Esophagus squamous epithelium (tissue), 5 donors: ENCODE measurements at regions not wholly inside any gene's neighbourhood (a gene's known extent, or its start where the extent isn't known, plus 50 kb on each side); places are given as distances from the start of the nearest gene placed in this dataset.

ENCODE experiments used
- DNase-seq: peaks from one replicate; lab custom pipeline; 2025; lab: John Stamatoyannopoulos, UW
- H3K27ac ChIP-seq, 4 donors: fragments of 200-600 bp; sonication (generic); one replicate each; pipeline ENCODE4 v1.5.1; 2016 to 2019; ENCODE audit warnings: mild to moderate bottlenecking in 1 of 4
- H3K27me3 ChIP-seq, 4 donors: fragments of 200-600 bp; sonication (generic); 1 replicate in 3 of 4; 2 replicates in 1 of 4; pipeline versions ENCODE4 v1.5.1 to v1.6.0; 2017 to 2021; ENCODE audit warnings: antibody characterized with exemption in 1 of 4
- H3K36me3 ChIP-seq, 3 donors: fragments of 200-600 bp; sonication (generic); one replicate each; pipeline ENCODE4 v1.5.1; 2016 to 2019
- H3K4me1 ChIP-seq, 3 donors: fragments of 200-600 bp; sonication (generic); one replicate each; pipeline ENCODE4 v1.5.1; 2017 to 2019
- H3K4me3 ChIP-seq, 4 donors: fragments of 200-600 bp; sonication (generic); 1 replicate in 3 of 4; 2 replicates in 1 of 4; pipeline ENCODE4 v1.5.1; 2016 to 2019; ENCODE audit warnings: mild to moderate bottlenecking in 2 of 4, moderate library complexity in 1 of 4
- H3K9me3 ChIP-seq, 3 donors: fragments of 200-600 bp; sonication (generic); one replicate each; pipeline ENCODE4 v1.5.1; 2016 to 2019
- POLR2A ChIP-seq, 4 donors: fragments of 450-650 bp; IDR thresholded peaks; one replicate each; pipeline ENCODE4 v1.6.1; 2017; ENCODE audit warnings: antibody characterized with exemption in 4 of 4, mild to moderate bottlenecking in 4 of 4, moderate library complexity in 3 of 4
- WGBS, 2 donors: methylation state at CpG; one replicate each; pipeline ENCODE4 v1.1.5; 2018; 5-methylcytosine and 5-hydroxymethylcytosine counted together
- intact Hi-C: fragments of 100-400 bp; cut with DNase I; formaldehyde crosslinking; loops from one replicate; pipeline ENCODE4 v1.15.0; 2022
- TF ChIP-seq, protein P1 (sequence below), 6 experiments: fragments of 450-650 bp in 4 of 6; fragments of 200-600 bp in 2 of 6; sonication (generic) in 2 of 6; IDR thresholded peaks; one replicate each; pipeline ENCODE4 v1.5.1; 2016 to 2019; ENCODE audit warnings: antibody characterized with exemption in 6 of 6, mild to moderate bottlenecking in 4 of 6, moderate library complexity in 4 of 6
- donor health status: DM: yes; HTN: yes; CAD: no.

DNA sequence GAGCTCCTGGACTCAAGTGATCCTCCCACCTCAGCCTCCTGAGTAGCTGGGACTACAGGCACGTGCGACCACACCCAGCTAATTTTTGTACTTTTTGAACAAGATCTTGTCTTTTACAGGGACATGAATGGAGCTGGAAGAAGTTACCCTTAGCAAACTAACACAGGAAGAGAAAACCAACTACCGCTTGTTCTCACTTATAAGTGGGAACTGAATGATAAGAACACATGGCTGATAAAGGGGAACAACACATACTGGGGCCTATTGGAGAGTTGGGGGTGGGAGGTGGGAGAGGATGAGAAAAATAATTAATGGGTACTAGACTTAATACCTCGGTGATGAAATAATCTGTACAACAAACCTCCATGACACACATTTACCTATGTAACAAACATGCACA lies 70.9 kb upstream of the INHBA start:
- no peaks in the 10 kb centered on the region for H3K4me1 ChIP-seq
- WGBS, 2 donors, result 72 to 81% methylated on average over 4 of the region's 4 CpGs
- no peak for TF ChIP-seq POLR2A (IDR thresholded peaks at IDR 0.05)
- TF ChIP-seq, protein P1, sequence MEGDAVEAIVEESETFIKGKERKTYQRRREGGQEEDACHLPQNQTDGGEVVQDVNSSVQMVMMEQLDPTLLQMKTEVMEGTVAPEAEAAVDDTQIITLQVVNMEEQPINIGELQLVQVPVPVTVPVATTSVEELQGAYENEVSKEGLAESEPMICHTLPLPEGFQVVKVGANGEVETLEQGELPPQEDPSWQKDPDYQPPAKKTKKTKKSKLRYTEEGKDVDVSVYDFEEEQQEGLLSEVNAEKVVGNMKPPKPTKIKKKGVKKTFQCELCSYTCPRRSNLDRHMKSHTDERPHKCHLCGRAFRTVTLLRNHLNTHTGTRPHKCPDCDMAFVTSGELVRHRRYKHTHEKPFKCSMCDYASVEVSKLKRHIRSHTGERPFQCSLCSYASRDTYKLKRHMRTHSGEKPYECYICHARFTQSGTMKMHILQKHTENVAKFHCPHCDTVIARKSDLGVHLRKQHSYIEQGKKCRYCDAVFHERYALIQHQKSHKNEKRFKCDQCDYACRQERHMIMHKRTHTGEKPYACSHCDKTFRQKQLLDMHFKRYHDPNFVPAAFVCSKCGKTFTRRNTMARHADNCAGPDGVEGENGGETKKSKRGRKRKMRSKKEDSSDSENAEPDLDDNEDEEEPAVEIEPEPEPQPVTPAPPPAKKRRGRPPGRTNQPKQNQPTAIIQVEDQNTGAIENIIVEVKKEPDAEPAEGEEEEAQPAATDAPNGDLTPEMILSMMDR (IDR thresholded peaks at IDR 0.05), result no peak
- intact Hi-C loops, result no loop called here
- DNase-seq, result no peak
- no peaks in the 10 kb centered on the region for H3K9me3 ChIP-seq
- H3K36me3 ChIP-seq, result no peaks in the 10 kb centered on the region
- H3K27ac ChIP-seq, result no peak overlapping the region
- H3K4me3 ChIP-seq, result no peak overlapping the region
- H3K27me3 ChIP-seq, result no peaks in the 10 kb centered on the region

DNA sequence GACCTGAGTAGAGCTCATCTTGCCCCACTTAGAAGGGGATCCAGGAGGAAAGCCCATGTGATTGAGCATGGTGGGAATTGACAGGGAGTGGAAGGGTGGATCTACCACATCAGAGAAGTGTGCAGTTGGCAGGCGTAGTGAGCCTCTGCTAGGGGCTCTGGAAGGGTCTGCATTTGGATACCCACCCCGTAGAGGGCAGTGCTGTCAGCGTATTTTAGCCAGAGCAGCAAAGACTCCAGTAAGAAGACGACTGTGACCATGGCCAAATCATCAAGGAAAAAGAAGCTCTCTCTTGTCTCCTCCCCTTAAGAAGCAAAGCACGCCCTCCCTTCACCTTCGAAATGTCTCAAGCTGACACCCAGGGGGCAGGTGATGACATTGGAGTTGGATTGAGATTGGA lies 68.8 kb upstream of the INHBA start:
- intact Hi-C loops, result no loop called here
- DNase-seq, result no peak
- Histone ChIP-seq H3K27ac (no peak overlapping the region), H3K36me3 (no peaks in the 10 kb centered on the region), H3K27me3 (no peaks in the 10 kb centered on the region), H3K9me3 (no peaks in the 10 kb centered on the region), H3K4me3 (no peak overlapping the region), H3K4me1 (no peaks in the 10 kb centered on the region)
- WGBS, 2 donors, result 61 to 63% methylated on average over 3 to 6 of the region's 6 CpGs
- TF ChIP-seq, protein P1 (IDR thresholded peaks at IDR 0.05), result no peak
- no peak for TF ChIP-seq POLR2A (IDR thresholded peaks at IDR 0.05)

DNA sequence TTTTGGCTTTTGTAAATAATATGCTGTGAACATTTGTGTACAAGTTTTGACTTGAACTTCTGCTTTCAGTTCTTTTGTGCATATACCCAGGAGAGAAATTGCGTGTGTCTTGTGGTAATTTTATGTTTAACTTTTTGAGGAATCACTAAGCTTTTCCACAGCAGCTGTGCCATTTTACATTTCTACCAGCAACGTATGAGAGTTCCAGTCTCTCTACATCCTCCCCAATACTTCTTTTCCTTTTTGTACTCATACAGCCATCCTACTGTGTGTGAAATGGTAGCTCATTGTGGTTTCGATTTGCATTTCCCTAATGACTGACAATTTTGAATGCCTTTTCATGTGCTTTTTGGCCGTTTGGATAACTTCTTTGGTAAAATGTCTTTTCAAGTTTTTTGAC lies 66.3 kb upstream of the INHBA start:
- Histone ChIP-seq H3K27ac (no peak overlapping the region), H3K36me3 (no peaks in the 10 kb centered on the region), H3K4me3 (no peak overlapping the region), H3K27me3 (no peaks in the 10 kb centered on the region), H3K4me1 (no peaks in the 10 kb centered on the region), H3K9me3 (no peaks in the 10 kb centered on the region)
- no peak for TF ChIP-seq POLR2A (IDR thresholded peaks at IDR 0.05)
- TF ChIP-seq, protein P1 (IDR thresholded peaks at IDR 0.05), result no peak
- 59 to 66% methylated on average over 4 of the region's 4 CpGs for WGBS, 2 donors
- DNase-seq, result no peak
- intact Hi-C loops, result no loop called here

DNA sequence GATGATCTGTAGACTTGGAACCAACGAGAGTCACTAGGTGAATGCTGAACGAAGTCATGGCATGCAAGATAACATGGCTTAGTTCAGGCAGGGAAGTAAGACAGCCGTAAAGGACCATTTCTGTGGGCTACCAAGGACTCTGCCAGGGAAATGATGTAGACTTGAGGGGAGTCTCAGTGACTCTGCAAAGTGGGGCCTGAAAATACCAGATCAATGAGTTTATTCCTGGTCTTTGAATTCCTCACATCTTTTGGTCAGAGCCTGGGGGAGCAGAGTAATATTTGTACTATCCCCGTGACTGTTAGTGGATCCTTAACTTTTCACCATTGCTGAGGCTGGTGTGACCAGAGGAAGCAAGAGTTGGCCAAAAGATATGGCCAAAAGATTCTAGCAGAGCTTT lies 60.7 kb upstream of the INHBA start:
- no peak for DNase-seq
- intact Hi-C loops, result no loop called here
- Histone ChIP-seq H3K4me1 (no peaks in the 10 kb centered on the region), H3K27ac (no peak overlapping the region), H3K4me3 (no peak overlapping the region), H3K36me3 (no peaks in the 10 kb centered on the region), H3K9me3 (no peaks in the 10 kb centered on the region), H3K27me3 (no peaks in the 10 kb centered on the region)
- TF ChIP-seq POLR2A (IDR thresholded peaks at IDR 0.05), result no peak
- TF ChIP-seq, protein P1 (IDR thresholded peaks at IDR 0.05), result no peak
- 79% methylated on average over 4 of the region's 4 CpGs for WGBS, 2 donors

DNA sequence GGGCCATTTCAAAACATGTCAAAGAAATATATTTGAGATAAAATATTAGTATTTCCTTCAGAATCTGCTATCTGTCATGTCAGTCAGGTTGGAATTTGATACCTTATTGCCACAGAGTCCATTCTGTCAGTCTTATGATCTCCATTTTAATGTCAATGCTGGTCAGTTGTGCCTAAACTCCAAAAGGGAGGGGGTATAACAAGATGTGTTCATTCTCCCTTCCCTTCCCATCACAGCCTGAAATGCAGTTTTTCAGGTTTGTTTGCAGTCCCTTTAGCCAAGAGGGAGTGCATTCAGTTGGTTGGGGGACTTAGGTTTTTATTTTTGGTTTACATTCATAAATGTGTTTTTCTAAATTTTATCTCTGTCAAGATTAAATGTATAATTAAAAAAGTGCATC lies 59.8 kb upstream of the INHBA start:
- no peak for DNase-seq
- Histone ChIP-seq H3K4me3 (no peak overlapping the region), H3K27me3 (no peaks in the 10 kb centered on the region), H3K36me3 (no peaks in the 10 kb centered on the region), H3K27ac (no peak overlapping the region), H3K4me1 (no peaks in the 10 kb centered on the region), H3K9me3 (no peaks in the 10 kb centered on the region)
- intact Hi-C loops, result no loop called here
- TF ChIP-seq POLR2A (IDR thresholded peaks at IDR 0.05), result no peak
- TF ChIP-seq, protein P1 (IDR thresholded peaks at IDR 0.05), result no peak
